Choroid plexus epithelial cell (primary cell): ENCODE measurements at regions not wholly inside any gene's neighbourhood (a gene's known extent, or its start where the extent isn't known, plus 50 kb on each side); places are given as distances from the start of the nearest gene placed in this dataset.

Experiments used
- DNase-seq: peaks from one replicate; pipeline ENCODE4 v3.0.0-alpha.2; 2010; ENCODE audit warnings: low read depth
- H3K4me3 ChIP-seq: 2 replicates; pipeline ENCODE4 v1.5.1; 2011; ENCODE audit warnings: low read depth, mild to moderate bottlenecking, control low read depth, low read length, moderate library complexity
- TF ChIP-seq, protein P1 (sequence below): conservative IDR thresholded peaks from 2 replicates; pipeline ENCODE4 v1.5.1; 2011; ENCODE audit warnings: low read depth, mild to moderate bottlenecking, control low read depth, inconsistent platforms, low read length, moderate library complexity

DNA sequence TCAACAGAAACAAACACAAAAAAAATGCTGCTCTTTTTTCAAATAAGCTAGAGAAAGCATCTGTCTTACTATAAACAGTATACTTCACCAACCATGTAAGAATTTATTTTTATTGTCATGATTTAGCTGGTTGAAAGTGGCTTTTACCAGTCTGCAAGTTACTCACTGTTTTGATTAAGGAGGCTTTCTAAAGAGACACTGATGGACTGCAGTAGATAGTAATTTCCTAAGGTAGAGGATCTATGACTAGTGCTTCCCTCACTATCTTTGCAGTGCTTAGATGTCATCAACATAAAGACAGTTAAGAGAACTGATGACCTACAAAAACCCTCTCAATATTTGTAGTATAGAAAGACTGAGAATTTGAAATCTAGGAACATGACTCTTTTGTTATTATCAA is 846.2 kb upstream of the AGA start:
- TF ChIP-seq, protein P1, sequence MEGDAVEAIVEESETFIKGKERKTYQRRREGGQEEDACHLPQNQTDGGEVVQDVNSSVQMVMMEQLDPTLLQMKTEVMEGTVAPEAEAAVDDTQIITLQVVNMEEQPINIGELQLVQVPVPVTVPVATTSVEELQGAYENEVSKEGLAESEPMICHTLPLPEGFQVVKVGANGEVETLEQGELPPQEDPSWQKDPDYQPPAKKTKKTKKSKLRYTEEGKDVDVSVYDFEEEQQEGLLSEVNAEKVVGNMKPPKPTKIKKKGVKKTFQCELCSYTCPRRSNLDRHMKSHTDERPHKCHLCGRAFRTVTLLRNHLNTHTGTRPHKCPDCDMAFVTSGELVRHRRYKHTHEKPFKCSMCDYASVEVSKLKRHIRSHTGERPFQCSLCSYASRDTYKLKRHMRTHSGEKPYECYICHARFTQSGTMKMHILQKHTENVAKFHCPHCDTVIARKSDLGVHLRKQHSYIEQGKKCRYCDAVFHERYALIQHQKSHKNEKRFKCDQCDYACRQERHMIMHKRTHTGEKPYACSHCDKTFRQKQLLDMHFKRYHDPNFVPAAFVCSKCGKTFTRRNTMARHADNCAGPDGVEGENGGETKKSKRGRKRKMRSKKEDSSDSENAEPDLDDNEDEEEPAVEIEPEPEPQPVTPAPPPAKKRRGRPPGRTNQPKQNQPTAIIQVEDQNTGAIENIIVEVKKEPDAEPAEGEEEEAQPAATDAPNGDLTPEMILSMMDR, result no peak
- no peak overlapping the region for H3K4me3 ChIP-seq
- no peak for DNase-seq

GRCh38 chr4:178293601-178294000 is 851.4 kb upstream of the AGA start:
- no peak for DNase-seq
- TF ChIP-seq, protein P1, result no peak
- H3K4me3 ChIP-seq, result no peak overlapping the region

DNA sequence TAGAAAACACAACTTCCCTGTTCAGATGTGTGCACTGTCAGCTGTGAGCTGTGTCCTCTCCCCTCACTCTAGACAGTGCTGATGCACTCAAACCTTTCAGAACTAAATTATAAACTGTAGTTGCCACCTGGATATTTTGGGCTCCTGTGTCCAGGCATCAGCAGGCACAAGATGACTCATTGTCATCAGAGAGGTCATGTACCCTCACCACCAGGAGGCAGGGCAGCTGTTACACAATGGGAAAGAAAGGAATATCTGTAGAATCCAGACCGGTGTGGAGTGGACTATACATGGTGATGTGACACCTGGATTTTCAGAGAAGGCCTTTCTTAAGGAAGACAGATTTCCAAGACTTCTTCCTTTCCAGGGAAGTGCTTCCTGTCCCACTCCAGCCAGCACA is 854.4 kb upstream of the AGA start:
- no peak overlapping the region for H3K4me3 ChIP-seq
- DNase-seq, result no peak
- TF ChIP-seq, protein P1, result no peak

- TF ChIP-seq, protein P1, result no peak
- no peak overlapping the region for H3K4me3 ChIP-seq
- no peak for DNase-seq
Observed at GRCh38 chr4:178306565-178306964, 864.3 kb upstream of the AGA start.

GRCh38 chr4:178309890-178310289 is 867.7 kb upstream of the AGA start:
- no peak for DNase-seq
- no peak overlapping the region for H3K4me3 ChIP-seq
- TF ChIP-seq, protein P1, result no peak

DNA sequence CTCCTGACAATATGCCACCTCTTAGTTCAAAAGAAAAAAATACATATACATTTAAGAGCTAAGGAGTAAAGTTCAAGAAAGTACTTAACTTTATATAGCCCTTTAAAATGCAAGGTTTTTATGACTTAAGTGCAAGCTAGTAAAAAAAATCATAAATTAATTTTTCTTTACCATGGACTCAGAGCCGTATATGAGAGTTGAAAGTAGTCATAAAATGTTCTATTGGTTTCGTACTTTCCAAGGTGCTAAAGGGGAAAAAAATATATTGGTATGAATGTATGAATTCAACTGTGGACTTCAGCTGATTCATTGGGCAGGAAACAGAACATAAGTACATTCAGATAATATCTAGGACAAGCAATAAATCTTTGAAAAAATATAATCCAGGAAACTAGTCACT is 869.8 kb upstream of the AGA start:
- DNase-seq, result no peak
- H3K4me3 ChIP-seq, result no peak overlapping the region
- TF ChIP-seq, protein P1, result no peak

- H3K4me3 ChIP-seq, result no peak overlapping the region
- no peak for DNase-seq
- TF ChIP-seq, protein P1, result no peak
Observed at GRCh38 chr4:178314287-178314686, 872.0 kb upstream of the AGA start.
